ENCODE measurements at regions not wholly inside any gene's neighbourhood (a gene's known extent, or its start where the extent isn't known, plus 50 kb on each side); places are given as distances from the start of the nearest gene placed in this dataset.

DNA sequence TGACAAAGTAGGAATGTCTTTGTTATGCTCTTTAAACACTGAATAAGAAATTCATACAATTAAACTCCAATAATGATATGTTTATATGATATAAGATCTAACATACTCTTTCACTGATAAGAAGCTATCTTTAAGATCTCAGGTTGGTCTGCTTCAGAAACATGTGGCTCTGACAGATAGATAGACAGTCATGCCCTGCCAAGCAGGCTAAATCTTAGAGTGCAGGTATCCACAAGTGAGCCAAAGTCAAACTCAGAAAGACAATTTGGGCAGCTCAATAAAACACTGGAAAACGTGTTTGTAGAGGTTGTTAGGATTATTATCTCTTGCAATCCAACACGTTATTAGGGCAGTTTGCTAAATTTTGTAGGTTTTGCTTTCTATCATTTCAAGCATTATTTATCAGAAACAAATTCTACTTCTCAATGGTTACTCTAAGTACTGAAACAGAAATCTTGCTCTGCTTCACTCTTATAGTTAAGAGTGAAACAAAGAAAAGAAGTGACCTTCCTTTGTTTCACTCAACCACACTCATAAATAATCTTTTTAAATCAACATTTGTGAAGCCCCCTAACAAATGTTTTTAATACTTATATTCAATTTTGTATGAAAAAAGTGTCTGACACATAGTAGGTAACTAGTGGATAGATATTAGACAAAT, 1255.6 kb downstream of the DIAPH3 start:
- no peak for TF ChIP-seq GATA2 (IDR thresholded peaks at IDR 0.05; ENCODE audit: low read depth, low read length)
- no peak for TF ChIP-seq GATA3 (IDR thresholded peaks at IDR 0.05; ENCODE audit: low read depth, low read length)

DNA sequence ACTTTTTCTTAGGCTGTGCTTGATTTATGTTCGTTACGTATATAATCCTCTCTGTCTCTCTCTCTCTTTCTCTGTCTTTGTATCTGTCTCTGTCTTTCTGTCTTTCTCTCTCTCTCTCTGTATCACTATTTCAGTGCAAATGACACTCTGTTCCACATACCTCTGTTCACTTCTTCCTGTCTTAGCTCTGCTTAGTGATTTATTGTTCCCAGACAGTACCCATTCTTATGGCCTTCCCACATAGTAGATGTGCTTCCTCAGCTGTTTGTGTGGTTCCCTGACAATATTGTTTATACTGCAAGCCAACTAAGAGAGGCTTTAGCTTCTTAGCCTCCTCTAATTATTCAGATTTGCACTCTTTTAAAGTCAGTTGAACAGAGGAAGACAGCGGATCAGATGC, 1244.2 kb downstream of the DIAPH3 start:
- TF ChIP-seq GATA2 (IDR thresholded peaks at IDR 0.05; ENCODE audit: low read depth, low read length) (no peak), GATA3 (IDR thresholded peaks at IDR 0.05; ENCODE audit: low read depth, low read length) (no peak)

DNA sequence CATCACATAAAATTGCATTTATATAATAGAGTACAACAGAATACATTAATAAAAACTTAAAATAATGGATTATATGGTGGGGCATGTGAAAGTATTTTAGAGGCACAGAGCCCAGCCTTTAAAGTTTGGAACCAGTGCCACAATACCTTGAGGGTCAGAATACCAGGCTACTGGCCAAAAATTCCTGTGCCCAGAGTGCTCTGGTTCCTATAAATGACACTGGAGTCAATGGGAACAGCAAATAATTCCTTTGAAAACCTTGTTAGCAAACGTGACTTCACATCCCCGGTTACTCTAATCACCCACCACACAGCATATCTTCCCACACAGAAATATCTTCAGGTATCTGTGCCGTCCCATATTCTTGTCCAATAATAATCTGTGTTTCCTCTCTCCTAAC, 1242.6 kb downstream of the DIAPH3 start:
- TF ChIP-seq GATA2 (IDR thresholded peaks at IDR 0.05; ENCODE audit: low read depth, low read length) (no peak), GATA3 (IDR thresholded peaks at IDR 0.05; ENCODE audit: low read depth, low read length) (no peak)

DNA sequence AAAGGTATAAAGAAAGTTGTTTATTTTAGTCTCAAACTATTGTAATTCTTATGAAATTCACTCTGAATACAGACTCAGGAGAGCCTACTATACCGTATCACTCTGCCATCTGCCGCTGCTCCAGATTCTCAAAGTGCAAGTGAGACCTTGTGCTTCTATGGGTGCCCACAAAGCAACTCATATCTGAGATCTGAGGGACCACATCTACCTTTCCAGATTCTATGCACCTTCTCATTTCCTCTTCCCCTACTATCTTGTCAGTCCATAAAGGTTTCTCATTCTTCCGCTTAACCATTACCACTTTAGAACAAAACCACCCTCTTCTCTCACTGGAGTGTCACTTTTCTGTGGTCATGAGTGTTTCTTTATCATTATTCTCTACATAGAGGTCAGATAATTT, 1236.9 kb downstream of the DIAPH3 start:
- TF ChIP-seq GATA2 (IDR thresholded peaks at IDR 0.05; ENCODE audit: low read depth, low read length) (no peak), GATA3 (IDR thresholded peaks at IDR 0.05; ENCODE audit: low read depth, low read length) (no peak)

DNA sequence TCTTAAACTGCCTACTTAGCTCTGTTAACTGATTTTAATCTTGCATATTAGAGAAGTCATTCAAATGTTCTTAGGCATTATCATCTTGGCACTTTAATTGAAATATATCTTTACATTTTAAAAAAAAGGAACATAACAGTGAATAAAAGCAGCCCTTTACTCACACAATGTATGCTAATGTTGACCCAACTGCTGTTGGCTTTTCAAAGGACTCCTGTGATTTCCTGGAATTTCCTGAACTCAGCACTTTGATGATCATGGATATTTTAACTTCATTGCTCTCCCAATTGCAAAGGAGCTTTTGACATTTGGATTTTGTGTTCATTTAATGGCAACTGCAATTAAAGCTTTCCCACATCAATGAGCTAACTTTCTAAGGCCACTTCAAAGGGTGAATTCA, 1230.3 kb downstream of the DIAPH3 start:
- TF ChIP-seq GATA2 (IDR thresholded peaks at IDR 0.05; ENCODE audit: low read depth, low read length) (no peak), GATA3 (IDR thresholded peaks at IDR 0.05; ENCODE audit: low read depth, low read length) (no peak)

DNA sequence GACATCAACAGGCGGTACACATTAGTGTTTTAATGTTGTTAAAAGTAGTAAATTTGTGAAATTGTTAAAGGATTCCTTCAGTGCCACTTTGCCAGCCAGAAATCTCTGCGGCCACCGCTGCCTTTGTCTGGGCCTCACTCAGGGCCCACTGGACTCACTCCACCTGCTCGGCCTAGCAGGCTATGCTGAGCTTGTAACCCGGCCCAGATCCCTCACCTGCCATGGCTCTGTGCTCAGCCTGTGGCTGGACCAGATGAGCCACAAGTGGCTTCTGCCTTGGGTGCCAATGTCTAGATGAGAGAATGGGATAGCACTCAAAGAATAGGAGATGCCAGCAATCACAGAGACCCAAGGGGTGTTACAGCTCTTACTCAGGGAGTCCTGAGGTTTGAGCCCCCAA, 1228.0 kb downstream of the DIAPH3 start:
- TF ChIP-seq GATA2 (IDR thresholded peaks at IDR 0.05; ENCODE audit: low read depth, low read length) (no peak), GATA3 (IDR thresholded peaks at IDR 0.05; ENCODE audit: low read depth, low read length) (no peak)

DNA sequence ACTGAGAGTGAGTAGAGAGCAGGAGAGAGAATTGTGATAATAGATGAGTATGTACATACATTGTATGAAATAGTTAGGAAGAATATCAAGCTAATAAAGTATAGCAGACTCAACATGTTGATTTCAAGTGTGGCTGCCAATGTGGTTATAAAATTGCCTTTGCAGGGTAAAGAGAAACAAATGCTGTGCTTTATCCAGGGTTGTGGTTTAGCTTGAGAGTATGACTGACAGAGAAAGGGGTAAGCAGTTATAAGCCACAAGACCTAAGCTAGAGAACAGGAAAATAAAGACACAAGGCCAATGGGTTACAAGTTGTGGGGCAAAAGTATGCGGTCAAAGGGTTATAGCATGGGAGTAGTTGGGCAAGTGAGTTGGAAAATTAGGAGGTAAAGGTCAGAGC, 1217.5 kb downstream of the DIAPH3 start:
- no peak for TF ChIP-seq GATA3 (IDR thresholded peaks at IDR 0.05; ENCODE audit: low read depth, low read length)
- TF ChIP-seq GATA2 (IDR thresholded peaks at IDR 0.05; ENCODE audit: low read depth, low read length) = no peak

DNA sequence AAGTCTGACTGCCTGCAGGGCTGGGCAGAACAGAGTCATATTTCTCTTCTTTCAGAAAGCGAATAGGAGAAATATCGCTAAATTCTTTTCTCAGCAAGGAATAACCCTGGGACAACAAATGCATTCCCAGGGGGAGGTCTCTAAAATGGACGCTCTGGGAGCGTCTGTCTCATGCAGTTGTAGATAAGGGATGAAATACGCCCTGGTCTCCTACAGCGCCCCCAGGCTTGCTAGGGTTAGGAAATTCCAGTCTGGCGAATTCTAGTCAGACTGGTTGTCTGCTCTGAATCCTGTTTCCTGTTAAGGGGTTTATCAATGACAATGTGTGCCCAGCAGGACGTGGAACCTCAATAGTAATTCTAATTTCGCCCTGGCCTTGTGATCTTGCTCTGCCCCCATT, 1214.1 kb downstream of the DIAPH3 start:
- TF ChIP-seq GATA3 (IDR thresholded peaks at IDR 0.05; ENCODE audit: low read depth, low read length) (no peak), GATA2 (IDR thresholded peaks at IDR 0.05; ENCODE audit: low read depth, low read length) (no peak)

DNA sequence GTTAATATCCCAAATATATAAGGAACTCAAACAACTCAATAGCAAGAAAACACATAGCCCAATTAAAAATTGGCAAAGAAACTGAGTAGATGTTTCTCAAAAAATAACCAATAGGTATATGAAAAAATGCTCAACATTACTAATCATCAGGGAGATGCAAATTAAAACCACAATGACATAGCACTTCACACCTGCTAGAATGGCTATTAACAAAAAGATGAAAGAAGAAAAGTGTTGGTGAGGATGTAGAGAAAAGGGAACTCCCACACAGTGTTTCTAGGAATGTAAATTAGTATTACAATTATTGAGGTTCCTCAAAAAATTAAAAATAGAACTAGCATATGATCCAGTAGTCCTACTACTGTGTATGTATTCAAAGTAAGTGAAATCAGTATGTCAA, 1212.8 kb downstream of the DIAPH3 start:
- TF ChIP-seq GATA3 (IDR thresholded peaks at IDR 0.05; ENCODE audit: low read depth, low read length) (no peak), GATA2 (IDR thresholded peaks at IDR 0.05; ENCODE audit: low read depth, low read length) (no peak)

DNA sequence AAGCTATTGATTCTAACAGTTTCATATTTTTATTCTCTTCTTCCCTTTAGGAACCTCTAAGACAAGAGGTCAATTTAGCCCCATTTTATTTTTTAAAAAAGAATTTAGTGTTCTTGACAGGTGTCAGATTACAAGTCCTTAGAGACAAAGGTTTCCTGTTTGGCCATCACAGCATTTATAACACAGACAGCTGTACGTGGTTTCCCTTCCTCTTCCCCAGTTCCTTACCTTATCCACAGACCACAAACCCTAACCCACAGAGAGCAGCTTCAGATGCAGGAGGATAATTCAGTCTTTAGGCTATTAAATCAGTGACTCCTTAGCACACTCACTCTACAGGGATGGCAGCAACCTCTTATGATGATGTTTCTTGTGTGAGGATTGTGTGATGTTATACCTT, 1210.1 kb downstream of the DIAPH3 start:
- TF ChIP-seq GATA2 (IDR thresholded peaks at IDR 0.05; ENCODE audit: low read depth, low read length) = no peak
- TF ChIP-seq GATA3 (IDR thresholded peaks at IDR 0.05; ENCODE audit: low read depth, low read length) = no peak

DNA sequence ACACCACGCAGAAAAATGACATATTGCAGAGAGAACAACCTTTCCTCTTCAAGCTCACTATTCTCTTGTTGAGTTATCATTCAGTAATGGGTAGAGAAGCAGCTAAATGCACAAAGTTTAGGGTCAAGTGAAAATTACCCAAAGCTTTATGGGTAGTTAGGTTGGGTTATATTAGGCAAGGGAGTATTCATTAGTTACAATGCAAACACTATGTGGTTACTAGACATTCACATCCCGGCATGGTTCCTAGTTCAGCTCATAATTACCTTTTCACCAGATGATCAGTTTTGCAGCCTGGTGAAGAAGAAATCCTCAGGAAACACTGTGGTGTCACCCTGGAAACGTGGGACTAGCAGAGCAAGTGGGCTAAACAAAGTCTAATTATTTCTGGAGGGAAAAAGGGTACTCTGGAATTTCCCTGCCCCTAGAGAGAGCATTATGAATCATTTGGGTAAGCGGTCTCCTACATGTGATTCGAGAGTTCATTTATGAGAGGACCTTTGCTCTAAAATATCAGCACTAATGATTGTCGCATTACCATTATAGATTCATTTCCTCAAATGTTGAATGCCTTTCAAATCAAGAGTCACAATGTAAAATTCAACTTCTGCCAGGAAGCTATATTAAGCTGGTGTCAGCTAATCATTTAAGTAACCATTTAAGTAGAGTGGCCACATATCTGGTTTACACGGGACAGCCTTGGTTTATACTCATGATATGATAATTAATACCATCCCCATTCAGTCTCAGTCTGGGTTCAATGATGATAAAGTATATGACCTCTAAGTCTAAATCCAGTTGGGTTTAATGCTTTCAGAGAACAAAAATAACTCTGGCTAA, 1208.0 kb downstream of the DIAPH3 start:
- TF ChIP-seq GATA3 (IDR thresholded peaks at IDR 0.05; ENCODE audit: low read depth, low read length) (no peak), GATA2 (IDR thresholded peaks at IDR 0.05; ENCODE audit: low read depth, low read length) (no peak)

DNA sequence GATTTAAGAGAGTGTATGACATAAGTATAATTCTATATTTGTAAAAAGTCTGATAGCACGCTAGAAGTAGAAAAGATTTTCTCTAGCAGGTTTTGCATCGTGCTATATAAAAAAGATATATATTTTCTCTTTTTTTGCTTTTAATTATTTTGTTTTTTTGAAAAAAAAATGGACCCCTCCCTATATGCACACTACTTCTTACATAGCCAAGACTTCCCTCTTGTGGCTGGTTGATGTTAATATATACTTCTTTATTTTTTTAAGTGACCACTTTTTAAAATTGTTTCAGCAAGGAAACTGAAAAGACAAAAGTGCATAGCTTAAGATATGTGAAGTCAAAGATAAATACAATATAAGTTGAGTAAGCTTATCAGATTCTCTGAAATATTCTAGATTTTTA, 1202.8 kb downstream of the DIAPH3 start:
- no peak for TF ChIP-seq GATA2 (IDR thresholded peaks at IDR 0.05; ENCODE audit: low read depth, low read length)

DNA sequence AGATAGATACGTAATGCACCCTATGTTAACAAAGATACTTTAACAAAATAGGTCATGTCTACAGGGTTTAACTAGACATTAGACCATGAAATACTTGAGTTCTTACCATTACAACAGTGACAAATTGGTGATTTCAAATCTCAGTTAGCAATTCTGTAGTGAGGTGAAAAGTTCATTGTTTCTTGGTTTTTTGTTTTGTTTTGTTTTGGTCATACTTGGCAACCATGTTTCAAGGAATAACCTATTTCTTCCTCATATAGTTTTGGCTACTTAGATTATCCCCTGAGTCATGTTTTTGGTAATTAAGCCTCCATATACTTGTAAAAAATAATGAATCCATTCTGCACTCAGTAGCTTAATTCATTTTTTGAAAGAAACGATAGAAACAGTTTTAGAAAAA, 1200.4 kb downstream of the DIAPH3 start:
- TF ChIP-seq GATA2 (IDR thresholded peaks at IDR 0.05; ENCODE audit: low read depth, low read length) (no peak), GATA3 (IDR thresholded peaks at IDR 0.05; ENCODE audit: low read depth, low read length) (no peak)

DNA sequence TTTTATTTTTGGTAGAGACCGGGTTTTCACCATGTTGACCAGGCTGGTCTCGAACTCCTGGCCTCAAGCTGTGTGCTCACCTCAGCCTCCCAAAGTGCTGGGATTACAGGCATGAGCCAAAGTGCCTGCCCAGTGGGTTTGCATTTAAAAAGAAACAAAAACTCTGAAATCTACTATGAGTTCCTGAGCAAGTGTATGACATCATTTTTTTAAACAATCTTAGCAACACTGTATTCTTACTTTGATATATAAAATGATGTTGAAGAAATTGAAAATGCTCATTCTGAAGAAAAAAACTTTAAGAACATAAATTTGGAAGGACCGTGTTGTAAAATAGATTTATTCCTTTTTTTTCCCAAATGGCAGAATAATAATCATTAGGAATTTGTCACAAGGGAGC, 1199.7 kb downstream of the DIAPH3 start:
- no peak for TF ChIP-seq GATA2 (IDR thresholded peaks at IDR 0.05; ENCODE audit: low read depth, low read length)
- TF ChIP-seq GATA3 (IDR thresholded peaks at IDR 0.05; ENCODE audit: low read depth, low read length) = no peak

DNA sequence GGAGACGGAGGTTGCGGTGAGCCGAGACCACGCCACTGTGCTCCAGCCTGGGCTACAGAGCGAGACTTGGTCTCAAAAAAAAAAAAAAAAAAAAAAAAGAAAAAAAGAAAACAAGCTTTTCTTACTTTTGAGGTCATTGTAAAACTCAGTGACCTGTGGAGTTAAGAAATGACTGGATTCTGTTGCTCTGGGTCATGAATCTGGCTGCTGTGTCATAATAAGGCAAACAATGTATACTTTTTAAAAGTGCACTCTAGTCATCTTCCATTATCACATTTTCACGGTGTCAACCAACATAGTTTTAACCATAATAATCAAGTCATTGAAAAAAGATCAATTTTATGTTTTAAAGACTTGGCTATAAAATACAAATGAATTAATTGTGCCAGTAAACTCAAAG, 1186.6 kb downstream of the DIAPH3 start:
- no peak for TF ChIP-seq GATA3 (IDR thresholded peaks at IDR 0.05; ENCODE audit: low read depth, low read length)
- TF ChIP-seq GATA2 (IDR thresholded peaks at IDR 0.05; ENCODE audit: low read depth, low read length) = no peak

Measured in SH-SY5Y (cell line).